Right ventricle myocardium inferior (tissue), 1 donor: ENCODE measurements at regions not wholly inside any gene's neighbourhood (a gene's known extent, or its start where the extent isn't known, plus 50 kb on each side); places are given as distances from the start of the nearest gene placed in this dataset.
A peak's percentile ranks its signal among the peaks of the same experiment; 100 is the strongest.

ENCODE experiments used
- ATAC-seq: fragments of 200-7000 bp; cut with Tn5 transposase; one replicate; pipeline ENCODE4 v1.9.1; 2020; ENCODE audit warnings: mild to moderate bottlenecking, moderate library complexity
- DNase-seq: peaks from one replicate; pipeline ENCODE4 v3.0.0; 2021; ENCODE audit errors: missing footprints
- intact Hi-C: fragments of 100-400 bp; cut with DNase I; formaldehyde crosslinking; loops from one replicate; pipeline ENCODE4 v1.11.0; 2022
- donor health status: DM: no; HTN: yes; CAD: no; lungs with severe emphysema.

DNA sequence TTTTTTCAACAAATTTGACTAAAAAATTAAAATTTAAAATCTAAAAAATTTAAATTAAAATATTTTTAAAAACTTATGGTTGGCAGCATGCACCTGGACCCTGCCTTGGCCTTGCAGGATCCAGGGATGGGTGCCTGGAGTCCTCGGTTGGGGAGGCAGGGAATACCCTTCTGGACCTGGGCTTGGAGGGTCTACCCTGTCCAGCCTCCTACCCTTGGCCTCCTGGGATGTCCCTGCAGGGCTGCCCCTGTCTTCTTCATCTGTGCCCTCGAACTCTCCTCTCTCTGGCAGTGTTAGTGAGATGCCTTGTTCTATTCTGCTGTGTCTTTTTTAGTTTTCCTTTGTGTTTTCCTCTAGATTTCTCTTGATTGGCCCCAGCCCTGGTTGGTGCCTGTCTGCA lies 68.9 kb upstream of the HAAO start:
- ATAC-seq (no peak), DNase-seq (no peak)
- intact Hi-C loops: no loop called here

DNA sequence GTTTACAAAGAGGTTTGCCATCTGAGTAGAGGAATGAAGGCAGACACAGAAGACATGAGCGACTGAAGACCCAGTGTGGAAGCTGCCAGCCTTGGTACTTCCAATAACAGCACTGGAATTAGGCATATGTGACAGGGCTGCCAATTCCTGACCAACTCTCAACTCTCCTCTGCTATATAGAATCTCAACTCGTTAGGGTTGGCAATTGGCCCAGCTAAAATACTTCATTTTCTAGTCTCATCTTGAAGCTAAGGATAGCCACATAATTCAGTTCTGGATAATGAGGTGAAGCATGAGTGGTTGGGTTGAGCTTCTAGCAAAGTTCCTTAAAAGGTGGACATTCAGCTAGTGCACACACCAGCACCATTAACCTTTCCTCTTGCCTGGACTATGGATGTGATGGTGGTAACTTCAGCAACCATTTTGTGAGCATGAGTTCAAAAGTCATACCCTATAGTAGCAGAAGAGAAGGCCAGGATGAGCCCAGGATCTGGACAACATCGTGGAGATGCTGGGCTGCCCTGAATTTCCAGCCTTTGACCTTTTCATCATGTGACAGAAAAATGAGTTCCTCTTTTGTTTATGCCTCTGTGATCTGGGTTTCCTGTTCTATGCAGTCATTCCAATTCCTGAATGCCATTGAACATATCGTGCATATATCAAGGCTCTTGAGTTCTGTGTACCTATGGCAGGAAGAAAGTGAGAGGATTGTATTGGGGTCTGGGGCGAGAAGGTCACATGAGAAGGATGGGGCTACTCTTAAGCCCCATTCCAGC lies 68.1 kb upstream of the HAAO start:
- intact Hi-C loops: no loop called here
- DNase-seq (no peak), ATAC-seq (no peak)

DNA sequence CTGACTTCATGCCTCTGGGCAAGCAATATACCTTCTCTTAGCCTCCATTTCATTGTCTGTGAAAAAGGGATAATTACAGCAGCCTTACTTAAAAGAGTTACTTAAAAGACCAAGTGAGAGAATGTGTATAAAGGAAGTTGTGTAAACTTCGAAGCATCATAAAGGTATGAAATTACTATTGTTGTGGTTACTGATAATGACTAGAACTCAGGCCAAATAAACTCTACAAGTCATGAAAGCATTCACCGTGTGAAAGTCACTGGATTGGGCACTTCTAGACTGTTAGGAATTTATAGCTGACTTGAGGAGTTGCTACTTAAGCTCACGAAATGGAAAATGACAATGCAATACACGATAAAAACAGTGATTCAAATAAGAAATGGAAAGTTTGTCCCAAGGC lies 67.4 kb upstream of the HAAO start:
- ATAC-seq (no peak), DNase-seq (no peak)
- intact Hi-C loops: loop anchor here (2.0 to 10.0 kb wide), 4 partner anchors 47 to 625 kb away; no protein-coding TSS in a partner anchor

DNA sequence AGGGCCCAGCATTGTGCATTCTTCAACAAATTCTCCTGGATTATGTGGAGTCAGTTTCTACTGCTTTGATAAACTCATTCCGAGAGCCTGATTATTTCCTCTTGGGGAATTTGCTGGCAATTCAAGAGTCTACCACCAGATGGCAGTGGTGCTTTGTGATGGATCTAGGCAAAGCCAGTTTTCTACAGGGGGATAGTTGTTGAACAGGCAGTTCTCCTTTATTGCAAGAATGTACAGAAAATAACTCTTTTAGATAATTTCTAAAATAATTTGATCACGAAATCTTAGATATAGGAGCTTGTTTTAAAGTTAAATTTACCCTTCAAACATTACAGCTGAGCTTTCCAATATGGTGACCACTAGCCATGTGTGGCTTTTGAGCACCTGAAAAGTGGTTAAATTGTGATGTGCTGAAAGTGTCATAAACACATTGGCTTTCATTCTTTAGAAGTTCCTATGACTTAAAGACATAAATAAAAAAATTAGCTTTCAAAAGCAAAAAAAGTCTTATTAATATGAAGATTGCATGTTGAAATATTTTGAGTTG lies 66.7 kb upstream of the HAAO start:
- intact Hi-C loops: loop anchor here (2.0 to 10.0 kb wide), 4 partner anchors 48 to 626 kb away; no protein-coding TSS in a partner anchor
- no peak for ATAC-seq
- DNase-seq: no peak

DNA sequence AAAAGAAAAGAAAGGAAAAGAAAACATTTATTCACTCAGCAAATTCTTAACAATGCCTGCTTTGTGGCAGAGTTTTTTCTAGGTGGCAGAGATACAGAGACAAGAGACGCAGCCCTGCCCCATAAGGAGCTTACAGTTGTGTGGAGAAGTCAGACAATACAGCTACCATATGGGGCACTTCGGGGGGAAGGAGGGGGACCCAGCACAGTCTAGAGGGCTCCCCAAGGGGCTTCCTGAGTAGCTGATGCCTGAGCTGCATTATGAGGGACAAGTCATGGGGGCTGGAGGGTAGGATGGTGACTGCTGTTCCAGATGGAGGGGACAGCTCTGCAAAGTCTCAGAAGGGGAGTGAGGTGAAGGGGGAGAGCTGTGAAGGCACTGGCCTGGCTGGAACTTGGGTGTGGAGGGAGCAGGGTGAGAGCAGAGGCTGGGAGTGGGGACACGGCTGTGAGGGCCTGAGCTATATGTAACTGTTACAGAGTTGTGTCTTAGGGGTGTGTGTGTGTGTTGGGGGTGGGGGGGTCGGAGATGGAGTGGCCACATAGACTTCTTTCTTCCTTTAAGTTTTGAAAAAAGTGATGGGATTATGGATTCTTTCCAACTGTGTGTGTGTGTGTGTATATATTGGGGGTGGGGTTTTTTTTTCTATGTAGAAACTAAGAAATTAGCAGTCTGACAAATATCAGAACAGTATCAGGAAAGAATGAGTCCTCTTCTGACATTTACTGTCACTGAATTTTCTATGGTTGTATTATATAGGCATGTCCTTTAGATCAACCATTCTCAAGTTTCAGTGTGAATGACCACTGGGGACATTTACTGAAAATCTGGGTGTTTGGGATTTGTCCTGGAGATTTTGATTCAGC lies 66.0 kb upstream of the HAAO start:
- DNase-seq (no peak), ATAC-seq (no peak)
- intact Hi-C loops: loop anchor here (2.0 to 10.0 kb wide), 4 partner anchors 48 to 626 kb away; no protein-coding TSS in a partner anchor

DNA sequence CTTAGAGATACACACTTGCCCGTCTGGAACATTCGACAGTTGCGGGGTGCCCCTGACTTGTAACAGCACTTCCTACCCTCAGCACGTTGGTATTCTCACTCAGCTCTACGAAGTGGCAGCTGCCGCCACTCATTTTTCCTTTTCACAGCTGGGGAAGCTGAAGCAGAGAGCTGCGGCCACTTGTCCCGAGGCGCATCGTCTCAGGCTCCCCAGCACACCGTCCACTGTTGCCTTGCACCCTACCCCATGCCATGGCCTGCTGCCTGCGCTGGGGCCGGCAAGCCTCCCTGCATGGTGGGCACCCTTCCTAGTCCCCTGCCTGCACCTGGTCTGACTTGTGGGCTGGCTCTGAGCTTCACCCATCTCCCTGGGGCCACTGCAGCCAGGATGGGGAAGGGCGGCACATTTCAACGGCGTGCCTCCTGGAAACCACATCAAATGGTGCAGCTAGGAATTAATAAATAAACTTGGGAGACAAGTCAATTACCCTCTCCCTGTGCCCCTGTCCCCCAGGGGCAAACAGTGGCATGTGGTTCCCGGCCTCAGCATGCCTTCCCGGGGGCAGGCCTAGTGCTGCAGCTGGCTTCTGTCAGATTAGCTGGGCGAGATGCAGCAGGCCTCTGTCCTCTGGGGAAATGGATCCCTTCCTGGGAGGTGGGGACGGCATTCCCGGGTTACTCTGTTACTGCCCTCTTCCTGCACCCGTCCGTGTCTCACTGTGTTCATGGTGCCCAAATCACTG lies 64.7 kb upstream of the HAAO start:
- intact Hi-C loops: loop anchor here (10.0 kb wide), 2 partner anchors 248 to 628 kb away; no protein-coding TSS in a partner anchor
- DNase-seq: no peak
- ATAC-seq: no peak

DNA sequence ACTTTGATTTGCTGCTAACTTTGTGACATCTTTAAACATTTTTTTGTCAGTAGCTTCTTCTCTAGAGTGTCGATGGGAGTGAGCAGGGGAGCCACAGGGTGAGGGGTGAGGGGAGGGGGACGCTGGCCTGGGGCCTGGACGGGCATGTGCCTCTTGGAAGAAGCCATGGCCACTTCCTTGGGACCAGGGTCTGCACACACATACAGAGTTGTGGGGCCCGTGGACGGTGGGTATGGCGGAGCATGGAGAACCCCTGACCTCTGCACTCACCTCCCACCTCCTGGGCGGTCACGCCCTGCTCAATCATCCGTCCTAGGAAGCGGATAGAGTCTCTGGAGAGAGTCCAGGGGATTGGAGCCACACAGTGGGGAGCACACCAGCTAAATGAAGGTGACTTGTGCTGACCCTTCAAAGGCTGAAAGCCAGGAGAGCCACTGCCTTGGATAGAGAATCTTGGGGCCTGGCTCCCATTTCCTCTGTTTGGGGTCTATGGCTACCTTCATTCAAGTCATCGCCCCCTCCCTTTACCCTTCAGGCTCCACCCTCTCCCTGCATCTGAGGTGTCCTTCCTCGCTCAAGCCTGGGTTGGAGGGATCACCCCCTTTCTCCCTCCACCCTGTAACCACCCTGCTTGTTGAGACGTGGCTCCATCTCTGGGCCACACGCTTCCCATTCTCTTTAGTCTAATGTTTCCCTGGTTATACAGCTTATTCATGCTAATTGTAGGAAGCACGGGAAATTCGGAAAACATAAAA lies 63.9 kb upstream of the HAAO start:
- intact Hi-C loops: loop anchor here (10.0 kb wide), 2 partner anchors 249 to 629 kb away; no protein-coding TSS in a partner anchor
- ATAC-seq (no peak), DNase-seq (no peak)

DNA sequence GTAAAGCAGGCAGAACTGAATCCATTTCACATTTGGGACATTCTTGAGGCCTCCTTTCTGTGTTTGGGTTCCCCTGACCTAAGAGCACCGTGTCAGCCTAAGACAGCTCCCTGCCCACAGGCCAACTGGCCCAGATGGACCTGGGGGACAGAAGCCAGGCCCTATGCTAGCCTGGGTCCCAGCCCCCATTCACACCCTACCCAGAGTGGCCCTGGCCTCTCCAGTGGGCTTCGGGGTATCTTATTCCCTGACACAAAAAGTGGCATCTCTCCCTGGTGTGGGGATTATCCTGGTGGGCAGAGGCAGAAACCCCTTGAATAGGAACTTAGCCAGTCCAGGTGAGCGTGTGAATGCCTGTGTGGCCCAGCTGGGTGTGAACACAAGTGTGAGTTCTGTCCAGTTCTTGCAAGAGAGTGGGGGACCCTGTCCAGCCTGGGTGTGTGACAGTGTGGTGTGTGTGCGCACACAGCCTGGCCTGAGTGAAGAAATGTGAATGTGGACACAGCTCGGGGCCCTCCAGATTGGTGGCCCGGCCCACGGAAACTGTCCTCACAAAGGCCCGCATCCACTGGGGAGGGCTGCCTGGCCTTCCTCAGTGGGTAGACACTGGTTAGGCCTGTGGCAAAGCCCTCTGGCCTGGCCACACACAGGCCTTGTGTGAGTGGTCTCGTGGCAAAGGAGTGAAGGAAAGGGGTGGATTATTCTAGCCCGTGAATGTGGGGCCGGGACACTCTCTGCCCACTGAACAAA lies 63.0 kb upstream of the HAAO start:
- DNase-seq: no peak
- no peak for ATAC-seq
- intact Hi-C loops: loop anchor here (10.0 kb wide), 2 partner anchors 249 to 629 kb away; no protein-coding TSS in a partner anchor

DNA sequence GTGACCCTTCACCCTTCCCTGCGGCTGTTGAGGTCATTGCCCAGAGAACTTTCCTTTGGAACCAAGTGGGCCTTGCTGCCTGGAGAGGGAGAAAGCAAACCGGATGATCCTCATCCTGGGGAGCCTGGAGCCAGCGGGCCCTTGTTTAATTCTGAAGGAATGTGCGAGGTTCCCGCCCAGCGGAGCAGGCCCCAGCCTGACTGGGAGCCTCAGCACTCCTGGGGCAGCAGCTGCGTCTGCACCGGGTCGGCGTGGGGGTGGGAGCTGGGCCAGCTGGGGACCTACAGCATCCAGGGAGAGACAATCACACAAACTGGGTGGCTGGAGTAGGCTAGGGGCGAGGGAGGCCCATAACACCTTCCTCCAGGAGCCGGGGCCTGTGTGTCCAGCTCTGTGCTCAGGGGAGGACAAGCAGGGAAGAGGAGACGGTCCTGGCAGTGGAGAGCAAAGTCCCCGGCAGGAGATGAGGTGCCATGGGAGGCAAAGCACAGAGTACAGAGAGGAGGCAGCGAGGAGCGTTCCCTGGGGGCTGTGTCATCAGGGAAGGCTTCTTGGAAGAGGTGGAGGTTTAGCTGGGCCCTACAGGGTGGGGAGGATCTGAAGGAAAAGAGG lies 61.9 kb upstream of the HAAO start:
- DNase-seq (peak; percentile 80), ATAC-seq (peak; percentile 82)

DNA sequence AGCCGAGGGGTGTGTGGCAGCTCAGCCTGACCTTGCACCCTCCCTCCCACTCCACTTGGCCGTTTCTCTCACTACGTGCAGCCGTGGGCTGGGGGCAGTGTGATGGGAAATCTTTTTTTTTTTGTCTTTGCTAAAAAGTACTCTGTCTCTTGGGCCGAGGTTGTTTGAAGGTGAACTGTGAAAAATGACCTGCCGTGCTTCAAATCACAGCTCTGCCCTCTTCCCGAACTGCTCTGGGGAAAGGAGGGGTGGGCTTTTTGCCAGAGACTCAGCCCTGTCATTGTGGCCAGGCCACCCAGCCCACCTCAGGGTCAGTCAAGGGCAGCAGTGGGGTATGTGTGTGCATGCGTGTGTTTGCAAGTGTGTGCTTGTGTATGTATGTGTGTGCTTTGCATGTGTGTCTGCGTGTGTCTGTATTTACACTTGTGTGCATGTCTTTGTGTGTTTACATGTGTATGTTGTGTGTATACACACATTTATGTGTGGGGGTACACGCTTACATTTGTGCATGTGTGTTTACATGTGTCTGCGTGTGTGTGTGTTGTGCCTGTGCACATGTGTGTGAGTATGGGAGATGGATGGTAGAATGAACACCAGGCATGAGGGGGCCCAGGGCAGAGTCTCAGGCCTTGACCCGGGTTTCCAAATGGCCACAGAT lies 61.3 kb upstream of the HAAO start:
- no peak for DNase-seq
- no peak for ATAC-seq
- intact Hi-C loops: loop anchor here (10.0 kb wide), 2 partner anchors 251 to 631 kb away; no protein-coding TSS in a partner anchor

More for the DNA sequence above, 61.9 kb upstream of the HAAO start:
- intact Hi-C loops: loop anchor here (10.0 kb wide), 2 partner anchors 250 to 630 kb away; no protein-coding TSS in a partner anchor

DNA sequence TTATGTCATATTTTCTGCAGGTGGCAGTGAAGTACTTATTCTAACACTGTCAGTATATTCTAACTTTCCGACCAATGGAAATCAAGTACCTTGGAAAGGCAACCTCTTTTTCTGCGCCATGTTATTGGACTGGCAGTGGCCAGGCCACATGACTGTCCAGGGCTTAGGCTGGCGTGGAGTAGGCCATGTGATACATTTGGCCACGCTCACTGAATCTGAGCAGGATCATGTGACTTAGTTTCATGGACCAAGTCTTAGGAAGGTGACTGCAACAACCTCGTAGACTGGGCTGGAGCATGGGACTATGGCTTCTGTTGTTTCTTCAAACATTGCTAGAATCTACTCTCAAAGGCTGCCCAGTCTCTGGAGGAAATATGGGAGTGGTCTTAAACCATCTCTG lies 60.4 kb upstream of the HAAO start:
- no peak for ATAC-seq
- DNase-seq: no peak
- intact Hi-C loops: loop anchor here (10.0 kb wide), 2 partner anchors 252 to 632 kb away; no protein-coding TSS in a partner anchor

DNA sequence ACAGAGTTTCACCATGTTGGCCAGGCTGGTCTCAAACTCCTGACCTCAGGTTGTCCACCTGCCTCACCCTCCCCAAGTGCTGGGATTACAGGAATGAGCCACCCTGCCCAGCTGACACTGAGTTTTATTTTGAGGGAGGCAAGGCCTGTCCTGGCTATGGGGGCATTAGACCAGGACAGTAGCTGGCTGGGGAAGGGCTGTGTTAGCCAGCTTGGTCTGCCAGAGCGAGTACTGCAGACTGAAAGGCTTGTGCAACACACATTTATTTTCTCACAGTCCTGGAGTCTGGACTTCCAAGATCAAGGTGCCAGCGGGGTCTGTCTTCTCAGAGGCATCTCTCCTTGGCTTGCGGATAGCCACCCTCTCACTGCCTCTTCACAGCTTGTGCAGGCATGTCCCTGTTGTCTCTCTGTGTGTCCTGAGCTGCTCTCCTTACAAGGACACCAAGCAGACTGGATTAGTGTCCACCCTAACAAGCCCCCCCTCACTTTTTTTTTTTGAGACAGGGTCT lies 59.4 kb upstream of the HAAO start:
- DNase-seq (peak; percentile 47), ATAC-seq (no peak)
- intact Hi-C loops: loop anchor here (10.0 kb wide), 2 partner anchors 253 to 633 kb away; no protein-coding TSS in a partner anchor

DNA sequence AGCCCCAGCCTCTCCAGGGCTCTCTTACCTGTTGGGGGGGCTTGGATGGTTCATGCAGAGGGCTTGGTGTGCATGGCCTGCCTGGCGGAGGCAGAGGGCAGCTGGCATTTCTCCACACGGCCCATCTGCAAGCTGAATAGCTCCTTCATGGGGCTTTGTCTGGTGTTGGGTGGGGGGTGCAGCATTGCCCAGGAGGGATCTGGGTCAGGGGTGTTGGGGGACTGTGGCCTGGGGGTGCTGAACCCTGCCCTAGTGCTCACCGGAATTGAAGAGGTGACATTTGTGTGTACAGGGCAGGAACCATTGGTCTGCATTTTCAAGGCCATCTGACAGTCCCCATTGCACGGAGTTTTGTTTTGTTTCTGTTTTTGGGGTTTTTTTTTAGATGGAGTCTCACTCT lies 58.8 kb upstream of the HAAO start:
- DNase-seq: peak; percentile 9
- intact Hi-C loops: loop anchor here (10.0 kb wide), 2 partner anchors 254 to 634 kb away; no protein-coding TSS in a partner anchor
- ATAC-seq: no peak

DNA sequence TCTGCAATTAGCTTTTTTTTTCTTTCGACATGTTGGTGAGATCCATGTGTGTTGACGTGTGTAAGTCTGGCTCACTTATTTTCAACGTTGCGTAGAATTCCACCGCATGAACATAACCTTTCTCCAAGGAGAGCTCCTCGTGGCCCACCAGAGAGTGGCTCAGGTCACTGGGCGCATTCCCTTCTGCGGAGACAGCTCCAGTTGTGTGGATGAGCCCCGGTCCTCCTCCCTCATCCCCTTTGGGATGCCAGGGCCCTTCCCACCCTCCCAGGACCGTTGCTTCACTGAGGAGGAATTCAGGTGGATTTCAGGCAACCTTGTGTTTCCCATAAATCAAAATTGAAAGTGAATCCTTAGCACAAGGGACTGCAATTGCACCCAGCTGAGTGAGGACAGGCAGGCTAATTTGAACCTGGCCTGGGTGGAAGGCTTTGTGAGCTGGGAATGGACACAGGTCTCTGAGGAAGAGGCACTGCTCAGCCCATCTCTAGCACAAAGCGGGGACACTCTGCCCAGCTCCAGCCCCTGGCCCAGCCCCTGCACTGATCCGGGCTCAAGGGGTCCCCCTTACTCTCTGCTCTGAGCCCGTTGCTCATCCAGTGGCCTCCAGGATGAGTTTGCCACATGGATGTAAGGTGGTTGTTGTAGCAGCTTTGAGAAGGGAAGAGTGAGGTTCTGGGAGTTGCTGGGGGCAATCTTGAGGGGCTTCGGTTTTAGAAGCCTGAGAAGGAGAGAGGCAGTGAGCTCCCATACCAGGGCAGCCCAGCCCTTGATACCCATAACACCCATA lies 57.8 kb upstream of the HAAO start:
- peak; percentile 14 for DNase-seq
- intact Hi-C loops: loop anchor here (10.0 kb wide), 2 partner anchors 255 to 635 kb away; no protein-coding TSS in a partner anchor
- no peak for ATAC-seq

DNA sequence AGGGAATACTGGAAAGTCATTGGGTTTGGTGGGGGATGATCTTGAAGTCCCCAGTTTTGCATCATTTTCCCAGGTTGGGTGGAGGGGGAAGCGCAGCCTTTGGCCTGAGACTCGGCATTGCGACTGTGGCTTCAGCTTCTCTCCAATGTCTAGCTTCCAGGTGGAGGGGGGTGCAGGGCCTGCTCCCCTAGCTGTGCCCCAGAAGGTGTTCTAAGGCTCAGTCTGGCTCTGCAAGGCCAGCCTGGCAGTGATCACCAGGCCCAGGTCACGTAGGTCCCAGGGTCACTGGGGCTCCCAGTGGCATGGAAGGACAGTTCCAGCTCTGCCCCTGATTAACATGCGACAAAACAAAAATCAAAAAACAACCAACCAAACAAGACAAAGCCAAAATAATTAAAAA lies 56.9 kb upstream of the HAAO start:
- ATAC-seq (no peak), DNase-seq (peak; percentile 50)
- intact Hi-C loops: no loop called here
